NT2/D1 (cell line): ENCODE measurements at regions not wholly inside any gene's neighbourhood (a gene's known extent, or its start where the extent isn't known, plus 50 kb on each side); places are given as distances from the start of the nearest gene placed in this dataset.

Experiments
- DNase-seq: peaks from one replicate; pipeline ENCODE4 v3.0.0-alpha.2; 2011; ENCODE audit warnings: low read depth, low spot score
- H3K27me3 ChIP-seq: 2 replicates; pipeline ENCODE4 v1.6.0; 2011; ENCODE audit warnings: mild to moderate bottlenecking; ENCODE audit not compliant: insufficient read length, insufficient read depth
- H3K36me3 ChIP-seq: 2 replicates; pipeline ENCODE4 v1.6.1; 2011; ENCODE audit warnings: mild to moderate bottlenecking, low read length, mixed read lengths; ENCODE audit not compliant: insufficient read depth, insufficient read length
- H3K4me1 ChIP-seq: 2 replicates; pipeline ENCODE4 v1.5.1; 2011; ENCODE audit not compliant: insufficient read depth, insufficient read length
- H3K4me3 ChIP-seq: 2 replicates; pipeline ENCODE4 v1.5.1; 2011; ENCODE audit warnings: low read depth; ENCODE audit not compliant: insufficient read length
- H3K9ac ChIP-seq: 2 replicates; pipeline ENCODE4 v1.6.0; 2011; ENCODE audit warnings: low read depth; ENCODE audit not compliant: insufficient read length
- H3K9me3 ChIP-seq: 2 replicates; pipeline ENCODE4 v1.5.1; 2011; ENCODE audit warnings: mild to moderate bottlenecking, low read length; ENCODE audit not compliant: insufficient read depth
- SUZ12 ChIP-seq: IDR thresholded peaks from 2 replicates; pipeline ENCODE4 v1.6.1; 2011; ENCODE audit not compliant: insufficient read length, insufficient read depth; ENCODE audit errors: extremely low read depth
- YY1 ChIP-seq: IDR thresholded peaks from 2 replicates; pipeline ENCODE4 v1.6.1; 2011; ENCODE audit not compliant: insufficient read length, insufficient read depth
- ZNF274 ChIP-seq: IDR thresholded peaks from 2 replicates; pipeline ENCODE4 v1.6.1; 2011; ENCODE audit warnings: mild to moderate bottlenecking, low read depth, low read length

- TF ChIP-seq ZNF274 (no peak), SUZ12 (no peak), YY1 (no peak)
- Histone ChIP-seq H3K9ac (no peak overlapping the region), H3K9me3 (0 out of 2 replicates have a peak, but pooled peaks cover 5% of the 10 kb centered on the region), H3K4me1 (no peaks in the 10 kb centered on the region), H3K4me3 (no peak overlapping the region), H3K36me3 (no peaks in the 10 kb centered on the region), H3K27me3 (no peaks in the 10 kb centered on the region)
- DNase-seq = no peak
Measured at GRCh38 chr2:224147174-224147573, 108.1 kb upstream of the SERPINE2 start.

- Histone ChIP-seq H3K9ac (no peak overlapping the region), H3K9me3 (no peaks in the 10 kb centered on the region), H3K4me1 (no peaks in the 10 kb centered on the region), H3K27me3 (no peaks in the 10 kb centered on the region), H3K36me3 (no peaks in the 10 kb centered on the region), H3K4me3 (no peak overlapping the region)
- DNase-seq = no peak
- TF ChIP-seq YY1 (no peak), ZNF274 (no peak), SUZ12 (no peak)
Measured at GRCh38 chr2:224146356-224147160, 107.5 kb upstream of the SERPINE2 start.

GRCh38 chr2:224145751-224146355, 106.8 kb upstream of the SERPINE2 start:
- no peaks in the 10 kb centered on the region for H3K4me1 ChIP-seq

GRCh38 chr2:224143526-224143925, 104.4 kb upstream of the SERPINE2 start:
- DNase-seq = no peak
- no peaks in the 10 kb centered on the region for H3K9me3 ChIP-seq
- no peaks in the 10 kb centered on the region for H3K4me1 ChIP-seq
- no peaks in the 10 kb centered on the region for H3K36me3 ChIP-seq
- no peaks in the 10 kb centered on the region for H3K27me3 ChIP-seq
- TF ChIP-seq ZNF274 = no peak
- no peak for TF ChIP-seq SUZ12
- no peak for TF ChIP-seq YY1
- no peak overlapping the region for H3K9ac ChIP-seq
- no peak overlapping the region for H3K4me3 ChIP-seq

More at GRCh38 chr2:224145751-224146355, 106.8 kb upstream of the SERPINE2 start:
- DNase-seq = no peak
- Histone ChIP-seq H3K9me3 (no peaks in the 10 kb centered on the region), H3K4me3 (no peak overlapping the region), H3K9ac (no peak overlapping the region), H3K27me3 (no peaks in the 10 kb centered on the region), H3K36me3 (no peaks in the 10 kb centered on the region)
- no peak for TF ChIP-seq SUZ12
- no peak for TF ChIP-seq YY1
- no peak for TF ChIP-seq ZNF274

- no peaks in the 10 kb centered on the region for H3K27me3 ChIP-seq
- no peak for DNase-seq
- H3K36me3 ChIP-seq = no peaks in the 10 kb centered on the region
- H3K9ac ChIP-seq = no peak overlapping the region
- no peak overlapping the region for H3K4me3 ChIP-seq
- H3K4me1 ChIP-seq = no peaks in the 10 kb centered on the region
- H3K9me3 ChIP-seq = no peaks in the 10 kb centered on the region
- no peak for TF ChIP-seq ZNF274
Measured at GRCh38 chr2:224142397-224143312, 103.6 kb upstream of the SERPINE2 start.

GRCh38 chr2:224141304-224141703, 102.2 kb upstream of the SERPINE2 start:
- no peaks in the 10 kb centered on the region for H3K4me1 ChIP-seq
- no peak for TF ChIP-seq SUZ12
- no peaks in the 10 kb centered on the region for H3K9me3 ChIP-seq
- H3K27me3 ChIP-seq = no peaks in the 10 kb centered on the region
- H3K36me3 ChIP-seq = no peaks in the 10 kb centered on the region
- H3K4me3 ChIP-seq = no peak overlapping the region
- no peak for DNase-seq
- no peak overlapping the region for H3K9ac ChIP-seq

- no peaks in the 10 kb centered on the region for H3K36me3 ChIP-seq
- DNase-seq = no peak
- H3K4me3 ChIP-seq = no peak overlapping the region
- no peaks in the 10 kb centered on the region for H3K4me1 ChIP-seq
- H3K9ac ChIP-seq = no peak overlapping the region
- H3K9me3 ChIP-seq = no peaks in the 10 kb centered on the region
- H3K27me3 ChIP-seq = no peaks in the 10 kb centered on the region
- no peak for TF ChIP-seq ZNF274
- TF ChIP-seq SUZ12 = no peak
- no peak for TF ChIP-seq YY1
Measured at GRCh38 chr2:224137208-224137607, 98.1 kb upstream of the SERPINE2 start.
